ENCODE measurements at regions not wholly inside any gene's neighbourhood (a gene's known extent, or its start where the extent isn't known, plus 50 kb on each side); places are given as distances from the start of the nearest gene placed in this dataset.

GRCh38 chr18:8458546-8459215 lies 150.6 kb upstream of the RAB12 start:
- 94% methylated on average over 17 of the region's 17 CpGs for WGBS (ENCODE audit: insufficient coverage)
- no peak overlapping the region for H3K4me3 ChIP-seq (ENCODE audit: control insufficient read depth in 1 of 7, extremely low read depth in 1 of 7, insufficient read depth in 4 of 7, low read depth in 2 of 7, low read length in 6 of 7)
- H3K4me1 ChIP-seq (ENCODE audit: control extremely low read depth in 1 of 4, control insufficient read depth in 4 of 4, insufficient read depth in 4 of 4, low read length in 3 of 4): peaks cover 0 to 11% (median 7%) of the 10 kb centered on the region in 4 experiments
- no peak for DNase-seq
- H3K27me3 ChIP-seq (replicated peaks in 2 of 5; ENCODE audit: control insufficient read depth in 4 of 5, insufficient read depth in 5 of 5, low read length in 4 of 5): no peaks in the 10 kb centered on the region
- H3K36me3 ChIP-seq (ENCODE audit: control insufficient read depth in 4 of 4, insufficient read depth in 4 of 4, low read length in 3 of 4): no peaks in the 10 kb centered on the region
- H3K27ac ChIP-seq (ENCODE audit: insufficient read depth in 1 of 2, low read depth in 1 of 2, low read length in 2 of 2, poor library complexity in 1 of 2, severe bottlenecking in 2 of 2): no peak overlapping the region
- CTCF ChIA-PET: no interaction called here
- POLR2A ChIA-PET: no interaction called here
- no peaks in the 10 kb centered on the region for H3K9me3 ChIP-seq (ENCODE audit: control extremely low read depth in 1 of 5, control insufficient read depth in 4 of 5, insufficient read depth in 2 of 5, low read depth in 1 of 5, low read length in 4 of 5)

- no peaks in the 10 kb centered on the region for H3K27me3 ChIP-seq (replicated peaks in 2 of 5; ENCODE audit: control insufficient read depth in 4 of 5, insufficient read depth in 5 of 5, low read length in 4 of 5)
- no peaks in the 10 kb centered on the region for H3K36me3 ChIP-seq (ENCODE audit: control insufficient read depth in 4 of 4, insufficient read depth in 4 of 4, low read length in 3 of 4)
- H3K4me1 ChIP-seq (ENCODE audit: control extremely low read depth in 1 of 4, control insufficient read depth in 4 of 4, insufficient read depth in 4 of 4, low read length in 3 of 4): peaks cover 0 to 5% (median 4%) of the 10 kb centered on the region in 4 experiments
- DNase-seq: no peak
- H3K9me3 ChIP-seq (ENCODE audit: control extremely low read depth in 1 of 5, control insufficient read depth in 4 of 5, insufficient read depth in 2 of 5, low read depth in 1 of 5, low read length in 4 of 5): no peaks in the 10 kb centered on the region
- ChIA-PET POLR2A (no interaction called here), CTCF (interaction anchor here (1.2 kb wide), 1 partner anchor 72 kb away, joined by 3 read pairs; no protein-coding TSS in a partner anchor)
- no peak overlapping the region for H3K27ac ChIP-seq (ENCODE audit: insufficient read depth in 1 of 2, low read depth in 1 of 2, low read length in 2 of 2, poor library complexity in 1 of 2, severe bottlenecking in 2 of 2)
- no peak overlapping the region for H3K4me3 ChIP-seq (ENCODE audit: control insufficient read depth in 1 of 7, extremely low read depth in 1 of 7, insufficient read depth in 4 of 7, low read depth in 2 of 7, low read length in 6 of 7)
- 97% methylated on average over 5 of the region's 5 CpGs for WGBS (ENCODE audit: insufficient coverage)
These were observed 148.5 kb upstream of the RAB12 start for GRCh38 chr18:8460748-8461147.

GRCh38 chr18:8461544-8461943 lies 147.7 kb upstream of the RAB12 start:
- Histone ChIP-seq H3K9me3 (ENCODE audit: control extremely low read depth in 1 of 5, control insufficient read depth in 4 of 5, insufficient read depth in 2 of 5, low read depth in 1 of 5, low read length in 4 of 5) (no peaks in the 10 kb centered on the region), H3K27me3 (replicated peaks in 2 of 5; ENCODE audit: control insufficient read depth in 4 of 5, insufficient read depth in 5 of 5, low read length in 4 of 5) (no peaks in the 10 kb centered on the region), H3K27ac (ENCODE audit: insufficient read depth in 1 of 2, low read depth in 1 of 2, low read length in 2 of 2, poor library complexity in 1 of 2, severe bottlenecking in 2 of 2) (no peak overlapping the region), H3K4me3 (ENCODE audit: control insufficient read depth in 1 of 7, extremely low read depth in 1 of 7, insufficient read depth in 4 of 7, low read depth in 2 of 7, low read length in 6 of 7) (no peak overlapping the region), H3K36me3 (ENCODE audit: control insufficient read depth in 4 of 4, insufficient read depth in 4 of 4, low read length in 3 of 4) (no peaks in the 10 kb centered on the region), H3K4me1 (ENCODE audit: control extremely low read depth in 1 of 4, control insufficient read depth in 4 of 4, insufficient read depth in 4 of 4, low read length in 3 of 4) (no peaks in the 10 kb centered on the region)
- no peak for DNase-seq
- 86% methylated on average over 1 of the region's 2 CpGs for WGBS (ENCODE audit: insufficient coverage)
- CTCF ChIA-PET: interaction anchor here (1.2 kb wide), 1 partner anchor 16 kb away, joined by 3 read pairs; no protein-coding TSS in a partner anchor
- POLR2A ChIA-PET: no interaction called here

DNA sequence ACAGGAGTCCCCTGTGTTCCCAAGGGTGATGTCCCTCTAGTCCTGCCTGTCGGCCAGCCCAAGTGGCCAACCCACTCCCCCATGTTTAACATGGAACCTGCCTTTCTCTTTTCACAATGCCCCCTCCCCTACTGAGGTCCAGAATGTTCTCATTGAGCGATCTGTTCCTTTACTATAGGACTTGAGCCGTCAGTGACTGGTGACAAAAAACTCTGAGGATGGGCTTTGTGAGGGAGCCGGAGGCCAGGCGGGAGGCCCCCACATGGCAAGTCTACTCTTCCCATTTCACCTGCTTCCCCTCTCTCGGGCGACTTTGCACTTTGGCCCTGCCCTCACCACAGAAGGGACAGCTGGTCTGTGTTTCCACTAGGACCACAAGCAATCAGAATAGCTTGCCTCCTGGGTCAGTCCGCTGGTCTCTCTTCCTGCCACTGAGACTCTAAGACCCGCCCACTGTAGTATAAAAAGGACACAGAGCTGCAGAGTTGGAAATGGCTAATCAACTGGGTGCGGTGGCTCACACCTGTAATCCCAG lies 146.5 kb upstream of the RAB12 start:
- Histone ChIP-seq H3K36me3 (ENCODE audit: control insufficient read depth in 4 of 4, insufficient read depth in 4 of 4, low read length in 3 of 4) (no peaks in the 10 kb centered on the region), H3K4me3 (ENCODE audit: control insufficient read depth in 1 of 7, extremely low read depth in 1 of 7, insufficient read depth in 4 of 7, low read depth in 2 of 7, low read length in 6 of 7) (no peak overlapping the region), H3K9me3 (ENCODE audit: control extremely low read depth in 1 of 5, control insufficient read depth in 4 of 5, insufficient read depth in 2 of 5, low read depth in 1 of 5, low read length in 4 of 5) (no peaks in the 10 kb centered on the region), H3K27ac (ENCODE audit: insufficient read depth in 1 of 2, low read depth in 1 of 2, low read length in 2 of 2, poor library complexity in 1 of 2, severe bottlenecking in 2 of 2) (no peak overlapping the region), H3K27me3 (replicated peaks in 2 of 5; ENCODE audit: control insufficient read depth in 4 of 5, insufficient read depth in 5 of 5, low read length in 4 of 5) (no peaks in the 10 kb centered on the region), H3K4me1 (ENCODE audit: control extremely low read depth in 1 of 4, control insufficient read depth in 4 of 4, insufficient read depth in 4 of 4, low read length in 3 of 4) (no peaks in the 10 kb centered on the region)
- DNase-seq: no peak
- 98% methylated on average over 8 of the region's 10 CpGs for WGBS (ENCODE audit: insufficient coverage)
- CTCF ChIA-PET: interaction anchor here (1.2 kb wide), 1 partner anchor 15 kb away, joined by 3 read pairs; no protein-coding TSS in a partner anchor
- POLR2A ChIA-PET: no interaction called here

DNA sequence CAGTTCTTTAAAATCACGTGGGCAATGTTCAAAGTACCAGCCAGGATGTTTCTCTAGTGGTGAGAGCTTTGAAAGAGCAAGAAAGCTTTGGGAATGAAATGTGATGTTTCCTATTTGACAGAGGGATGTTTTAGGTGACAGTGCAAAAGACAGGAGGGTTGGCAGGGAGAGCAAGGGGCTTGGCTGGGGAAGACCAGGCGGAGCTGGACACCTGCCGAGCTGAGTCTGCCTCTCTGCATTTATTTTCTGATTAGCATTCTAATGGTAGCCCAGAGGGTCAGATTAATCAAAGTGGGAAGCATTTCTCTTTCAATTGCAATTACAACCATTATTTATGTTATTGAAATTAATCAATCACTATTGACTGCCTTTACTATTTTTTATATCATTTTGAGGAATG lies 145.4 kb upstream of the RAB12 start:
- H3K27me3 ChIP-seq (replicated peaks in 2 of 5; ENCODE audit: control insufficient read depth in 4 of 5, insufficient read depth in 5 of 5, low read length in 4 of 5): no peaks in the 10 kb centered on the region
- H3K27ac ChIP-seq (ENCODE audit: insufficient read depth in 1 of 2, low read depth in 1 of 2, low read length in 2 of 2, poor library complexity in 1 of 2, severe bottlenecking in 2 of 2): no peak overlapping the region
- POLR2A ChIA-PET: no interaction called here
- CTCF ChIA-PET: no interaction called here
- H3K4me1 ChIP-seq (ENCODE audit: control extremely low read depth in 1 of 4, control insufficient read depth in 4 of 4, insufficient read depth in 4 of 4, low read length in 3 of 4): no peaks in the 10 kb centered on the region
- DNase-seq: no peak
- H3K4me3 ChIP-seq (ENCODE audit: control insufficient read depth in 1 of 7, extremely low read depth in 1 of 7, insufficient read depth in 4 of 7, low read depth in 2 of 7, low read length in 6 of 7): no peak overlapping the region
- H3K9me3 ChIP-seq (ENCODE audit: control extremely low read depth in 1 of 5, control insufficient read depth in 4 of 5, insufficient read depth in 2 of 5, low read depth in 1 of 5, low read length in 4 of 5): no peaks in the 10 kb centered on the region
- WGBS (ENCODE audit: insufficient coverage): 78% methylated on average over 1 of the region's 3 CpGs
- no peaks in the 10 kb centered on the region for H3K36me3 ChIP-seq (ENCODE audit: control insufficient read depth in 4 of 4, insufficient read depth in 4 of 4, low read length in 3 of 4)

- no peaks in the 10 kb centered on the region for H3K9me3 ChIP-seq (ENCODE audit: control extremely low read depth in 1 of 5, control insufficient read depth in 4 of 5, insufficient read depth in 2 of 5, low read depth in 1 of 5, low read length in 4 of 5)
- H3K27me3 ChIP-seq (replicated peaks in 2 of 5; ENCODE audit: control insufficient read depth in 4 of 5, insufficient read depth in 5 of 5, low read length in 4 of 5): no peaks in the 10 kb centered on the region
- H3K4me3 ChIP-seq (ENCODE audit: control insufficient read depth in 1 of 7, extremely low read depth in 1 of 7, insufficient read depth in 4 of 7, low read depth in 2 of 7, low read length in 6 of 7): no peak overlapping the region
- whole genome bisulfite sequencing (ENCODE audit: insufficient coverage): 100% methylated on average over 5 of the region's 8 CpGs
- H3K27ac ChIP-seq (ENCODE audit: insufficient read depth in 1 of 2, low read depth in 1 of 2, low read length in 2 of 2, poor library complexity in 1 of 2, severe bottlenecking in 2 of 2): no peak overlapping the region
- DNase-seq: no peak
- H3K4me1 ChIP-seq (ENCODE audit: control extremely low read depth in 1 of 4, control insufficient read depth in 4 of 4, insufficient read depth in 4 of 4, low read length in 3 of 4): no peaks in the 10 kb centered on the region
- ChIA-PET POLR2A (no interaction called here), CTCF (interaction anchor here (5.5 kb wide), 1 partner anchor 11 kb away, joined by 39 read pairs; no protein-coding TSS in a partner anchor)
- no peaks in the 10 kb centered on the region for H3K36me3 ChIP-seq (ENCODE audit: control insufficient read depth in 4 of 4, insufficient read depth in 4 of 4, low read length in 3 of 4)
These were observed 141.0 kb upstream of the RAB12 start for GRCh38 chr18:8468191-8468590.

DNA sequence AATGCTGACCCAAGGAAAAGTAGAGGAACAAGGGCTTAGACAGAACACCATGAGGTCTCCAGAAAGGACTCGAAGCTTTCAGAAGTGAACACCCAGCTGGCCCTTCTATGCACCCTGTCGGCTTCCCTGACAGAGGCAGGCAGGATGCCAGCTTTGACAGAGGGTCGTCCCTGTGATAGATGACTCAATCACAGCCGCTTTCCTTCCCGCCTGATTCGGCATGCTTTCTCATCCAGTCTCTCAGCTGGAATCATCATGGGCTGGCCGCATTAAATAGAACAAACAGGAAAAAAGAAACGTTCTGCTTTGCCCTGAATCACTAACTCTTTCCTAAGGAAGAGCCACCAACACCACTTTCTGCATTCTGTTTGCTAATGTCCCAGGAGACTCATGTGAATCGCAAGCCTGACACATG lies 140.3 kb upstream of the RAB12 start:
- no peaks in the 10 kb centered on the region for H3K36me3 ChIP-seq (ENCODE audit: control insufficient read depth in 4 of 4, insufficient read depth in 4 of 4, low read length in 3 of 4)
- WGBS (ENCODE audit: insufficient coverage): 62% methylated on average over 9 of the region's 9 CpGs
- peaks cover 0 to 4% (median 0%) of the 10 kb centered on the region in 5 experiments for H3K27me3 ChIP-seq (replicated peaks in 2 of 5; ENCODE audit: control insufficient read depth in 4 of 5, insufficient read depth in 5 of 5, low read length in 4 of 5)
- H3K9me3 ChIP-seq (ENCODE audit: control extremely low read depth in 1 of 5, control insufficient read depth in 4 of 5, insufficient read depth in 2 of 5, low read depth in 1 of 5, low read length in 4 of 5): no peaks in the 10 kb centered on the region
- ChIA-PET CTCF (interaction anchor here (5.5 kb wide), 1 partner anchor 11 kb away, joined by 39 read pairs; no protein-coding TSS in a partner anchor), POLR2A (no interaction called here)
- no peaks in the 10 kb centered on the region for H3K4me1 ChIP-seq (ENCODE audit: control extremely low read depth in 1 of 4, control insufficient read depth in 4 of 4, insufficient read depth in 4 of 4, low read length in 3 of 4)
- no peak overlapping the region for H3K27ac ChIP-seq (ENCODE audit: insufficient read depth in 1 of 2, low read depth in 1 of 2, low read length in 2 of 2, poor library complexity in 1 of 2, severe bottlenecking in 2 of 2)
- no peak for DNase-seq
- H3K4me3 ChIP-seq (ENCODE audit: control insufficient read depth in 1 of 7, extremely low read depth in 1 of 7, insufficient read depth in 4 of 7, low read depth in 2 of 7, low read length in 6 of 7): no peak overlapping the region
